ENCODE measurements at regions not wholly inside any gene's neighbourhood (a gene's known extent, or its start where the extent isn't known, plus 50 kb on each side); places are given as distances from the start of the nearest gene placed in this dataset.

GRCh38 chr2:509888-510287 lies 167.3 kb downstream of the TMEM18 start:
- DNase-seq (ENCODE audit: low spot score) = no peak

GRCh38 chr2:508121-508520 lies 169.1 kb downstream of the TMEM18 start:
- no peak for DNase-seq (ENCODE audit: low spot score)

DNA sequence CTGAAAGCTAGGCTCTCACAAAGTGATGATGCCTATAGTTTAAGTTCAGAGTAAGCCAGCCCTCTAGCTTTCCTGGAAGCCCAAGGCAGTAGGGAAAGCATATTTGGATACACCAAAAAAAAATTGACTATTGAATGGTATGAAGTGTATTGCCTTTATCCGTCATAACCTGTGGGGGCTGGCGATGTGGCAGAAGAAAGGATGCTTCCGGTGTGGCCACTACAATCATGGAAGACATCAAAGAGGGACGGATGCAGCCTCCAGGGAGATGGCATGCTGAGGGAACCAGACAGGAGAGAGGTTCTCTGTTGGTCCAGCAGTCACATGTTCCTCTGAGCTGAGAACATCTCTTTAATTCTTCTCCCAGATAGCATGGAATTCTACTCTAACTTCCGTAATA lies 170.3 kb downstream of the TMEM18 start:
- DNase-seq (ENCODE audit: low spot score) = no peak

DNA sequence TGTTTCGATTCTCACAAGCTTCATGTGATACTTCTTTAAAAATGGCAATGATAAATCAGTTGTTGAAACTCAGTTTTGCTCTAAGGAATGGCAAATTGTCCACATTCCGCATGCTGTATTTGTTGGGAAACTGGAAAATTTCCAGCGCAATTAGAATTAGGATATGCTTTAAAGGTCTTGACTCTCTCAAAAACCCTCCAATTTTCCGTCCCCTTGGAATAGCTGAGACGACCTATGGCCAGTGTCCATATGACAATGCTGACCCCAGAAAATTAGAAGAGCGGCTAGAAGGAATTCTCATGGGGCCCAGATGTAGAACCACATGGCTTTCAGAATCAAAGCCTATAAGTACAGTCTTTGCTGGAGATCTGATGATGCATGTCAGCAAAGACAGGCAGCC lies 170.8 kb downstream of the TMEM18 start:
- DNase-seq (ENCODE audit: low spot score) = no peak

DNA sequence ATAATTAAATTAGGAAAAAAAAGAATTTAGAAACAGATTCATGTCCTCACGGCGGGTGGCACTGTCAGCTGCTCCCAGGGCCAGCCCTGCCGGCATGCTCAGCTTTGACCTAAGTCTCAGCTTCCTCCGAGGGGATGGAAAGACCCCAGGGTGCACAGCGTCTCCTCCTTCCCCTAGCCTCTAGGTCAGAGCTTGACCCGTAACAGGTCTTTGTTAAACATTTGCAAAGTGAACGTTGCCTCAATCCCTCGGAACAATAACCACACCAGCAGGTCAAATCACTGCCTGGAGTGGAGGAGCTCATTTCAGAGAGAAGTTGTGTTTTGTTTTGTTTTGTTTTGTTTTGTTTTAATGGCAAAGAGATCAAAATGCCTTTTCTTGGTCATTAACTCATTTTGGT lies 171.3 kb downstream of the TMEM18 start:
- DNase-seq (ENCODE audit: low spot score) = no peak

DNA sequence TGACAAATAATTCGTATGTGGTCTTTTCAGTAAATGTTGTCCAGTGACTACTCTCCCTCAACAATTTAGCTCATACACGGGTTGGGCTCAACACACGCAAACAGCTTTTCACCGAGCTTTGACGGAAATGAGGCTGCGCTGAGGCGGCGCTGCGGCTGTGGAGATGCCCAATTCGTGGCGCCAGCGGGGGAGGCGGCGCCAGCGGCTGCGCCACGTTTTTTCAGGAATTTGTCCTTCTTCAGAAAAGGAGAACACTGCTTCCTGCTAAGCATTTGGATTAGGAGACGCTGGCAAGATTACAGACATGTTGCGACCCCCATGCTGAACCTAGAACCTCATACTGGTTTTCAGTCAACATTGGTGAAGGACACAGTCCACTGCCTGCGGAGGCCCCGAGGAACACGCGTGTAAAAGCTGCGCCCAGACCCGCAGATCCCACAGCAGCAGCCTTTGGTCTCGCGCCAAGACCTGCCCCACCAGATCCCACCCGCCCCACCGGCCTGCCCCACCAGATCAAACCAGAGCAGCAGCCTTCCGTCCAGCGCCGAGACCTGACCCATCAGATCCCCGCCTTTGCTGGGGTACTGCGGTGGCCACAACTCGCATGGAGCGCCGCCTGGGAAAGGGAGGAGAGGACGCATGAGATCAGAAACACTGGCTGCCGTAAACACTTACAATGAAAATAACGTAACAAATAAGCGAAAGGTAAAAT lies 173.8 kb downstream of the TMEM18 start:
- no peak for DNase-seq (ENCODE audit: low spot score)

GRCh38 chr2:502831-503230 lies 174.4 kb downstream of the TMEM18 start:
- no peak for DNase-seq (ENCODE audit: low spot score)

- DNase-seq (ENCODE audit: low spot score) = no peak
Observed at GRCh38 chr2:501667-502066, 175.5 kb downstream of the TMEM18 start.

GRCh38 chr2:501130-501529 lies 176.1 kb downstream of the TMEM18 start:
- DNase-seq (ENCODE audit: low spot score) = no peak

GRCh38 chr2:499726-500125 lies 177.5 kb downstream of the TMEM18 start:
- DNase-seq (ENCODE audit: low spot score) = no peak

- no peak for DNase-seq (ENCODE audit: low spot score)
Observed at GRCh38 chr2:498493-499178, 178.6 kb downstream of the TMEM18 start.

DNA sequence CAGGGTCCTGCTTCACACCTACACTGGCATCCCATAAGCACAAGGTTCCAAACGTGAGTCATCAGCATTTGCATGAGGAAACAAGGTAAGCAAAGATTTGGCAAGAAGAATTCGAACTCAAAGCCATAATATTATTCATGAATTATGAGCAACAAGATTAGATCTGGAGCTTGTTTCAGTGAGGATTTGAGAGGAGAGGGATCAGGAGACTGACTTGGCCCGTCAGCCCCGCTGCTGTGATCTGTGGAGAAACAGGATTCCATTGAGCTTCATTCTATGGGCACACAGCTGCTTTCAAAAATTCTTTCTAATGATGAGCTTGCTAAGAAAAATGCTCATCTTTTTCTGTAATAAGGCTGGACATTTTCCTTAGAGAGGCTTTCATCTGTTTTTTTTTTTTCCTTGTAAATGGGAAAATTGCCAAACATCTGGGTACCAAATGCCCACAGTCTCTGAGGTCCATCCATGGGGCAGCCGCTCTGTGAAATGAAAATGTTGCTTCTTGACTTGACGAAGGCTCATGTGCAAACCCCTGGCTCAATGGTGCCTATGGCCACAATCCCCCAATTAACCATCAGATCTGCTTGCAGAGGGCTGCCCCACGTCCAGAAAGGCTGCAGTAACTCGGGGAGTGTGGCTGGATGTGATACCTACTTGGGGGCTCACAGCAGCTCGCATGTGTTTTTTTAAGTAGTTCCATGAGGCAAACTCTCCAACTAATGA lies 179.3 kb downstream of the TMEM18 start:
- no peak for DNase-seq (ENCODE audit: low spot score)

GRCh38 chr2:496729-497128 lies 180.5 kb downstream of the TMEM18 start:
- DNase-seq (ENCODE audit: low spot score) = no peak

GRCh38 chr2:495745-496275 lies 181.4 kb downstream of the TMEM18 start:
- no peak for DNase-seq (ENCODE audit: low spot score)

- no peak for DNase-seq (ENCODE audit: low spot score)
Observed at GRCh38 chr2:494853-495252, 182.4 kb downstream of the TMEM18 start.

- no peak for DNase-seq (ENCODE audit: low spot score)
Observed at GRCh38 chr2:493228-493627, 184.0 kb downstream of the TMEM18 start.

GRCh38 chr2:492178-492577 lies 185.0 kb downstream of the TMEM18 start:
- DNase-seq (ENCODE audit: low spot score) = no peak

GRCh38 chr2:489838-490237 lies 187.4 kb downstream of the TMEM18 start:
- DNase-seq (ENCODE audit: low spot score) = no peak

- no peak for DNase-seq (ENCODE audit: low spot score)
Observed at GRCh38 chr2:489084-489483, 188.1 kb downstream of the TMEM18 start.

GRCh38 chr2:487186-488079 lies 189.8 kb downstream of the TMEM18 start:
- no peak for DNase-seq (ENCODE audit: low spot score)

- DNase-seq (ENCODE audit: low spot score) = no peak
Observed at GRCh38 chr2:486371-486770, 190.8 kb downstream of the TMEM18 start.

DNA sequence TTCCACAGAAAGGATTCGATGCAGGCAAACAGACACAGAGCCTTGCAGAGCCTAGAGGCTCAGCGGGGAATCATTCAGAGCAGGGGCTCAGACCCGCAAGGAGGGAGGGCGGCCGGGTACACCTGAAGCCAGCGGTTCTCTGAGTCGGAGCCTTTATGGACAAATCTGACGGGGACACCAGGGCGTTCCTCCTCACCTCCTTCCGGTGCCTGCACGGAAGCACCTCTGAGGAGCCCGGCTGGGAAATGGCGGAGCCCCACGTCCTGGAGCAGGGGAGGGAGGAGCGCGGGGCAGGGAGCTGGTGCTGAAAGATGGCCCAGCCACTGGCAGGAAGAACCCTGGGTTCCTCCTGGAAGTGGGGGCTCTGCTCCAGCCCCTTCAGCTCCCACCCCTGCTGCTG lies 193.5 kb upstream of the ALKAL2 start:
- DNase-seq (ENCODE audit: low spot score) = no peak
